ENCODE measurements at regions not wholly inside any gene's neighbourhood (a gene's known extent, or its start where the extent isn't known, plus 50 kb on each side); places are given as distances from the start of the nearest gene placed in this dataset.
"Not testable (repeated sequence)": the region's sequence is repeated elsewhere in the genome, so short reads cannot be mapped to it uniquely, and the experiment has no call there.

DNA sequence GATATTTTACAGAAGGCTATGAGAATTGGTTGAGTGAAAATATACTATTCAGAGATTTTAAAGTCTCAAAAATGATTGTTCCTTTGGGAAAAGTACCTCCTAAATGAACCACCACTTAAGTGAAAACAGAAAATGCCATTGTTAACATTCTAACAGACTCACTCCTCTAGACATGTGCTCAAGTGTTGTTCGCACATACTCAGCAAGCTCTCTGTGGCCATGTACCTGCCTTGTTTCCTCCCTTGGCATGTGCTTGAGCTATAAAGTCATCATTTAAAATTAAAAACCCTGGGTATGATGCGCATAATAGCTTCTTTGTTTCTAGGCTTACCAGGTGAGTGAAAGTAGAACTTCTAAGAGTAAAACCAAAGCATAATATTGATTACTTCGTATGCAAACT, 343.2 kb upstream of the VRK2 start:
- intact Hi-C loops (cut with DNase I): no loop called here
- Histone ChIP-seq H3K9me3 (no peaks in the 10 kb centered on the region), H3K4me3 (no peak overlapping the region), H3K36me3 (no peaks in the 10 kb centered on the region), H3K27ac (no peak overlapping the region), H3K27me3 (no peaks in the 10 kb centered on the region), H3K4me1 (no peaks in the 10 kb centered on the region)
- DNase-seq (no peak), ATAC-seq (no peak)
- TF ChIP-seq POLR2A (IDR thresholded peaks at IDR 0.05): no peak
- TF ChIP-seq, protein P1, sequence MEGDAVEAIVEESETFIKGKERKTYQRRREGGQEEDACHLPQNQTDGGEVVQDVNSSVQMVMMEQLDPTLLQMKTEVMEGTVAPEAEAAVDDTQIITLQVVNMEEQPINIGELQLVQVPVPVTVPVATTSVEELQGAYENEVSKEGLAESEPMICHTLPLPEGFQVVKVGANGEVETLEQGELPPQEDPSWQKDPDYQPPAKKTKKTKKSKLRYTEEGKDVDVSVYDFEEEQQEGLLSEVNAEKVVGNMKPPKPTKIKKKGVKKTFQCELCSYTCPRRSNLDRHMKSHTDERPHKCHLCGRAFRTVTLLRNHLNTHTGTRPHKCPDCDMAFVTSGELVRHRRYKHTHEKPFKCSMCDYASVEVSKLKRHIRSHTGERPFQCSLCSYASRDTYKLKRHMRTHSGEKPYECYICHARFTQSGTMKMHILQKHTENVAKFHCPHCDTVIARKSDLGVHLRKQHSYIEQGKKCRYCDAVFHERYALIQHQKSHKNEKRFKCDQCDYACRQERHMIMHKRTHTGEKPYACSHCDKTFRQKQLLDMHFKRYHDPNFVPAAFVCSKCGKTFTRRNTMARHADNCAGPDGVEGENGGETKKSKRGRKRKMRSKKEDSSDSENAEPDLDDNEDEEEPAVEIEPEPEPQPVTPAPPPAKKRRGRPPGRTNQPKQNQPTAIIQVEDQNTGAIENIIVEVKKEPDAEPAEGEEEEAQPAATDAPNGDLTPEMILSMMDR (IDR thresholded peaks at IDR 0.05): no peak
- WGBS (ENCODE audit: insufficient coverage, low coverage, low lambda C conversion rate, missing lambda C conversion rate): 84% methylated on average over 3 of the region's 3 CpGs

DNA sequence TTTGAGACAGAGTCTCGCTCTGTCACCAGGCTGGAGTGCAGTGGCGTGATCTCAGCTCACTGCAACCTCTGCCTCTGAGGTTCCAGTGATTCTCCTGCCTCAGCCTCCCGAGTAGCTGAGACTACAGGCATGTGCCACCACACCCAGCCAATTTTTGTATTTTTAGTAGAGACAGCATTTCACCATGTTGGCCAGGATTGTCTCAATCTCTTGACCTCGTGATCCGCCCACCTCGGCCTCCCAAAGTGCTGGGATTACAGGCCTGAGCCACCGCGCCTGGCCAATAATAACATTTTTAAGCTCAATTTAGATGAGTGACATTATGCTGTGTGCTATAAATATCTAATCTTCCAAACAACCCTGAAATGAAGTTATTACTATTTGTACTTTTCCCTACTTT, 338.8 kb upstream of the VRK2 start:
- intact Hi-C loops (cut with DNase I); DNase-seq; H3K36me3 ChIP-seq; H3K9me3 ChIP-seq; H3K4me3 ChIP-seq; H3K27me3 ChIP-seq; ATAC-seq; H3K27ac ChIP-seq; H3K4me1 ChIP-seq: not testable (repeated sequence)
- WGBS (ENCODE audit: insufficient coverage, low coverage, low lambda C conversion rate, missing lambda C conversion rate): 74% methylated on average over 7 of the region's 8 CpGs

DNA sequence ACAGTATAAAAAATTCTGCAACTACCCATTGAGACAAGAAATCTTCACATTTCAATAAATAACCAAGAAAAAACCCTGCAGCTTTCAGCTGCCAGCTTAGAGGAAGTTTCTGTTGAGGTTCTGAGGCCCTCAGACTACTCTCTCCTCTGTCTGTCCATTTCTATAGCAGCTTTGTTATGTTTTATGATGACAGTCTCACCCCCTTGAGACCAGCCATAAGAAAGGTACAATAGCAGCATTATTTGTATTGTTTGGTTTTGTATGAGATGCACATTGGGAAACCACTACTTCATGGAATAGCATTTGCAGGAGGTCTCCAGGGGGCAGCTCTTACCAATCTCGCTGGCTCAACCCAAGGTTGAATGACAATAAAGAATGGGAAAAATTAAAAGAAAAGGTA, 334.6 kb upstream of the VRK2 start:
- ATAC-seq (no peak), DNase-seq (no peak)
- 100% methylated on average over 1 of the region's 1 CpG for WGBS (ENCODE audit: insufficient coverage, low coverage, low lambda C conversion rate, missing lambda C conversion rate)
- H3K4me1 ChIP-seq: no peaks in the 10 kb centered on the region
- no peak for TF ChIP-seq POLR2A (IDR thresholded peaks at IDR 0.05)
- TF ChIP-seq, protein P1 (IDR thresholded peaks at IDR 0.05): no peak
- H3K27ac ChIP-seq: no peak overlapping the region
- H3K36me3 ChIP-seq: no peaks in the 10 kb centered on the region
- intact Hi-C loops (cut with DNase I): no loop called here
- no peaks in the 10 kb centered on the region for H3K9me3 ChIP-seq
- H3K27me3 ChIP-seq: no peaks in the 10 kb centered on the region
- H3K4me3 ChIP-seq: no peak overlapping the region

DNA sequence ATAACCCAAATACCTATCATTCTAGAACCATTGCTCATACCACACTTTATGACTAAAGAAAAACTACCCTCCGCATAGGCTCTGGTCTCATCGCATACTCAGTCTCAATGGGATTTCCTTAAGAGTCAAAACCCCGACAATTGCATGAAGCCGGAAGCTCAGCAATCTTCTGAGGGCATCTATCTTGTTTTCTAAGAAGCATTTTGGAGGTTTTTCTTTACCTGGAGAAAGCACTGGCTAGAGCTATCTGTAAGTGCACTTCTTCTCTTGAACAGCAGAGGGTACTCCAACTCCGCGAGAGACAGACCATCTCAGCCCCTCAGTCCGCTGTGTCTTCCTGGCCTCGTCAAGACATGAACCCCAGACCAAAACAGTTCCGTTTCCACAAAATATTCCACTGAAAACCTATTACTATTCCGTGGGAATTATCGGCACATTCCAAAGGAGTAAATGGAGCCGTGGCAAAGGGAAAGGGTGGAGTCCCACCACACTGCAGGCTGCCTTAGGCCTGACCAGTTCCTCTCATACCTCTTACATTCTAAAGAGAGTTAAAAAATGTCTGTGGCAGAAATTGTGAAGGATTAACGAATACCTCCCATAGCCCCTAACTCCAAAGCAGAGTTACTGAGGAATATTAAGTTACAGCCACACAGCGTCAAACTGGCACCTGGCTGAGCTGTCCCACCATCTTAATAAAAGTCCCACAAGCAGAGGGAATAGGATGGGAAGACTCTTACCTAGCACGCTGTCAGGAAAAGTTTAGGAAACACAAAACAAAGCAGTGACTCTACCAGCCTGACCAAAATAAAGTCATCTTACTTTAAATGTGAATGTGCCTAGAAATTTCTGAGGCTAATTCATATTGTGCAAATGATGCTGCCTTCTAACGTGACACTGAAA, 325.6 kb upstream of the VRK2 start:
- TF ChIP-seq, protein P1 (IDR thresholded peaks at IDR 0.05): peak; percentile 41 to 72 (median 68)
- no peak for TF ChIP-seq POLR2A (IDR thresholded peaks at IDR 0.05)
- 15% methylated on average over 16 of the region's 16 CpGs for WGBS (ENCODE audit: insufficient coverage, low coverage, low lambda C conversion rate, missing lambda C conversion rate)
- H3K4me1 ChIP-seq: no peaks in the 10 kb centered on the region
- ATAC-seq (peak; percentile 91 to 94 (median 91)), DNase-seq (peak in 2 of 3 donors; percentile 18 to 47)
- H3K36me3 ChIP-seq: no peaks in the 10 kb centered on the region
- intact Hi-C loops (cut with DNase I): no loop called here
- H3K27ac ChIP-seq: no peak overlapping the region
- no peak overlapping the region for H3K4me3 ChIP-seq
- H3K9me3 ChIP-seq: no peaks in the 10 kb centered on the region
- H3K27me3 ChIP-seq: no peaks in the 10 kb centered on the region

DNA sequence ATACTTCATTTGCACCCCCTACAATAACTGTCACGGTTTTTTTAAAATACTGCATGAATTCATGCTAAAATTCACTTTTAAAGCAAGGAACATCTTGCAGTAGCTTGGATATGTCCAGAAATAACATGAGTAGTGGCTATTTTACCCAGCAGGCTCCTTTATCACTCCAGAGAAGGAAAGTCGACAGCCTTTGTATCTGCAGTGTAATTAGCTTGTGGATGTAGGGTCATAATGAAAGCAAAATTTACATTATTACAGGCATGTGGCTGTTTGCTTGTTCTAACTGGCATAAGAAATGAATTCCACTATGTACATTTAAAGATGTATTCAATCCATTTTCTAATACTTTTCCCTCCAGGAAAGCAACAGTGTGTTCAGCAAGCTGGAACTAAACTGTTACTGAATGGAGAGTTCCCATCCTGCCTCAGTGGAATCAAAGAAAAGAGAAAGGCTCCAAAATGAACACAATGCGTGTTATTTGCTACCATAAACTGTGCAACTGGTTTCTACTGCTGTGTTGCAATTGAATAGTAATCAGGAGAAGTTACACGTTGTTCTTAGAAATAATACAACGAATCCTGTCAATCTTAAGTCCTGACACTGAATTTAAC, 321.2 kb upstream of the VRK2 start:
- Histone ChIP-seq H3K36me3 (no peaks in the 10 kb centered on the region), H3K27ac (no peak overlapping the region), H3K27me3 (no peaks in the 10 kb centered on the region), H3K9me3 (no peaks in the 10 kb centered on the region), H3K4me1 (no peaks in the 10 kb centered on the region), H3K4me3 (no peak overlapping the region)
- TF ChIP-seq, protein P1 (IDR thresholded peaks at IDR 0.05): no peak
- TF ChIP-seq POLR2A (IDR thresholded peaks at IDR 0.05): no peak
- no peak for ATAC-seq
- intact Hi-C loops (cut with DNase I): no loop called here
- DNase-seq: no peak
- 70% methylated on average over 5 of the region's 5 CpGs for WGBS (ENCODE audit: insufficient coverage, low coverage, low lambda C conversion rate, missing lambda C conversion rate)
